ENCODE measurements at regions not wholly inside any gene's neighbourhood (a gene's known extent, or its start where the extent isn't known, plus 50 kb on each side); places are given as distances from the start of the nearest gene placed in this dataset.

DNA sequence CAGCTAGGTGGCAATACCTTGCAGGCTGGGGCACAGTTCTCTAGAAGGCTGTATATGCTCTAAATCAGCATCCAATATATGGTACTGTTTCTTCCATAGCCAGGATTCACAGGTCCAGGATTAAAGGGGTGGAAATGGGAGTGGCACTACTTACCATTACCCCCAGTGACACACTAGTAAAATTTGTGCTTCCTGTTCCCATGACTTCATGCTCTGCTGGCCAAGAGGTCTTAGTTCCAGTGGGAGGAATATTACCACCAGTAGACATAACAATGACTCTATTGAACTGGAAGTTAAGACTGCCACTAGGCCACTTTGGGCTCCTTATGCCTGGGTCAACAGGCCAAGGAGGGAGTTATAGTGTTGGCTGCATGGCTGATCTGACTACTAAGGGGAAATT lies 174.3 kb upstream of the TNFAIP3 start:
- FAIRE-seq (no peak), ATAC-seq (no peak), DNase-seq (ENCODE audit: low read depth, low spot score) (no peak)
- Histone ChIP-seq H3K27me3 (replicated peaks in 1 of 2; ENCODE audit: control insufficient read depth in 2 of 2, insufficient read depth in 2 of 2, low read length in 1 of 2) (no peaks in the 10 kb centered on the region), H3K36me3 (ENCODE audit: control insufficient read depth in 2 of 2, insufficient read depth in 2 of 2, low read length in 1 of 2) (no peaks in the 10 kb centered on the region), H3K4me2 (ENCODE audit: control insufficient read depth, insufficient read depth) (no peak overlapping the region), H3K9ac (ENCODE audit: control insufficient read depth, insufficient read depth, low read length) (no peak overlapping the region), H4K20me1 (ENCODE audit: control insufficient read depth, insufficient read depth) (no peaks in the 10 kb centered on the region), H3K27ac (ENCODE audit: control insufficient read depth, insufficient read depth) (no peak overlapping the region), H3K4me3 (no peak overlapping the region), H2AFZ (ENCODE audit: control insufficient read depth, low read depth, low read length) (no peak overlapping the region), H3K79me2 (ENCODE audit: control insufficient read depth, insufficient read depth, low read length) (no peaks in the 10 kb centered on the region), H3K9me3 (replicated peaks; ENCODE audit: control insufficient read depth, insufficient read depth, low read length) (no peaks in the 10 kb centered on the region), H3K4me1 (ENCODE audit: control insufficient read depth, insufficient read depth, low read length) (peaks cover 4% of the 10 kb centered on the region)
- in situ Hi-C loops (cut with MboI) = no loop called here
- BruUV-seq (replicated peaks) = no TSS peak
- TF ChIP-seq SUZ12 (IDR thresholded peaks at IDR 0.05; ENCODE audit: unreplicated experiment) (no peak), ESRRA (IDR thresholded peaks at IDR 0.05; ENCODE audit: low read length) (no peak), SMAD1 (IDR thresholded peaks at IDR 0.05; ENCODE audit: low read depth, partially characterized antibody) (no peak), IKZF2 (IDR thresholded peaks at IDR 0.05) (no peak), CBX5 (IDR thresholded peaks at IDR 0.05; ENCODE audit: low read depth) (no peak), STAT1 (conservative IDR thresholded peaks at IDR 0.05) (no peak), ZNF24 (IDR thresholded peaks at IDR 0.05) (no peak), ZBED1 (IDR thresholded peaks at IDR 0.05; ENCODE audit: borderline replicate concordance) (no peak), ZZZ3 (IDR thresholded peaks at IDR 0.05; ENCODE audit: control insufficient read depth, insufficient read length, low read depth) (no peak), NR2C2 (IDR thresholded peaks at IDR 0.05; ENCODE audit: borderline replicate concordance, control insufficient read depth, insufficient read length, low read depth) (no peak), EED (IDR thresholded peaks at IDR 0.05; ENCODE audit: low read depth) (no peak), CHD1 (IDR thresholded peaks at IDR 0.05; ENCODE audit: low read depth, low read length) (no peak), RELA (IDR thresholded peaks at IDR 0.05; ENCODE audit: borderline replicate concordance, partially characterized antibody) (no peak), POU2F2 (IDR thresholded peaks at IDR 0.05; ENCODE audit: borderline replicate concordance, low read depth, low read length) (no peak), TCF3 (IDR thresholded peaks at IDR 0.05; ENCODE audit: borderline replicate concordance, insufficient read depth, low read depth, low read length) (no peak), NFXL1 (IDR thresholded peaks at IDR 0.05; ENCODE audit: borderline replicate concordance) (no peak)
- TF ChIP-seq, protein P1, sequence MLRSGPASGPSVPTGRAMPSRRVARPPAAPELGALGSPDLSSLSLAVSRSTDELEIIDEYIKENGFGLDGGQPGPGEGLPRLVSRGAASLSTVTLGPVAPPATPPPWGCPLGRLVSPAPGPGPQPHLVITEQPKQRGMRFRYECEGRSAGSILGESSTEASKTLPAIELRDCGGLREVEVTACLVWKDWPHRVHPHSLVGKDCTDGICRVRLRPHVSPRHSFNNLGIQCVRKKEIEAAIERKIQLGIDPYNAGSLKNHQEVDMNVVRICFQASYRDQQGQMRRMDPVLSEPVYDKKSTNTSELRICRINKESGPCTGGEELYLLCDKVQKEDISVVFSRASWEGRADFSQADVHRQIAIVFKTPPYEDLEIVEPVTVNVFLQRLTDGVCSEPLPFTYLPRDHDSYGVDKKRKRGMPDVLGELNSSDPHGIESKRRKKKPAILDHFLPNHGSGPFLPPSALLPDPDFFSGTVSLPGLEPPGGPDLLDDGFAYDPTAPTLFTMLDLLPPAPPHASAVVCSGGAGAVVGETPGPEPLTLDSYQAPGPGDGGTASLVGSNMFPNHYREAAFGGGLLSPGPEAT (IDR thresholded peaks at IDR 0.05; ENCODE audit: low read depth) = no peak
- TF ChIP-seq, protein P2, sequence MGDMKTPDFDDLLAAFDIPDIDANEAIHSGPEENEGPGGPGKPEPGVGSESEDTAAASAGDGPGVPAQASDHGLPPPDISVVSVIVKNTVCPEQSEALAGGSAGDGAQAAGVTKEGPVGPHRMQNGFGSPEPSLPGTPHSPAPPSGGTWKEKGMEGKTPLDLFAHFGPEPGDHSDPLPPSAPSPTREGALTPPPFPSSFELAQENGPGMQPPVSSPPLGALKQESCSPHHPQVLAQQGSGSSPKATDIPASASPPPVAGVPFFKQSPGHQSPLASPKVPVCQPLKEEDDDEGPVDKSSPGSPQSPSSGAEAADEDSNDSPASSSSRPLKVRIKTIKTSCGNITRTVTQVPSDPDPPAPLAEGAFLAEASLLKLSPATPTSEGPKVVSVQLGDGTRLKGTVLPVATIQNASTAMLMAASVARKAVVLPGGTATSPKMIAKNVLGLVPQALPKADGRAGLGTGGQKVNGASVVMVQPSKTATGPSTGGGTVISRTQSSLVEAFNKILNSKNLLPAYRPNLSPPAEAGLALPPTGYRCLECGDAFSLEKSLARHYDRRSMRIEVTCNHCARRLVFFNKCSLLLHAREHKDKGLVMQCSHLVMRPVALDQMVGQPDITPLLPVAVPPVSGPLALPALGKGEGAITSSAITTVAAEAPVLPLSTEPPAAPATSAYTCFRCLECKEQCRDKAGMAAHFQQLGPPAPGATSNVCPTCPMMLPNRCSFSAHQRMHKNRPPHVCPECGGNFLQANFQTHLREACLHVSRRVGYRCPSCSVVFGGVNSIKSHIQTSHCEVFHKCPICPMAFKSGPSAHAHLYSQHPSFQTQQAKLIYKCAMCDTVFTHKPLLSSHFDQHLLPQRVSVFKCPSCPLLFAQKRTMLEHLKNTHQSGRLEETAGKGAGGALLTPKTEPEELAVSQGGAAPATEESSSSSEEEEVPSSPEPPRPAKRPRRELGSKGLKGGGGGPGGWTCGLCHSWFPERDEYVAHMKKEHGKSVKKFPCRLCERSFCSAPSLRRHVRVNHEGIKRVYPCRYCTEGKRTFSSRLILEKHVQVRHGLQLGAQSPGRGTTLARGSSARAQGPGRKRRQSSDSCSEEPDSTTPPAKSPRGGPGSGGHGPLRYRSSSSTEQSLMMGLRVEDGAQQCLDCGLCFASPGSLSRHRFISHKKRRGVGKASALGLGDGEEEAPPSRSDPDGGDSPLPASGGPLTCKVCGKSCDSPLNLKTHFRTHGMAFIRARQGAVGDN (IDR thresholded peaks at IDR 0.05) = no peak
- TF ChIP-seq, protein P3, sequence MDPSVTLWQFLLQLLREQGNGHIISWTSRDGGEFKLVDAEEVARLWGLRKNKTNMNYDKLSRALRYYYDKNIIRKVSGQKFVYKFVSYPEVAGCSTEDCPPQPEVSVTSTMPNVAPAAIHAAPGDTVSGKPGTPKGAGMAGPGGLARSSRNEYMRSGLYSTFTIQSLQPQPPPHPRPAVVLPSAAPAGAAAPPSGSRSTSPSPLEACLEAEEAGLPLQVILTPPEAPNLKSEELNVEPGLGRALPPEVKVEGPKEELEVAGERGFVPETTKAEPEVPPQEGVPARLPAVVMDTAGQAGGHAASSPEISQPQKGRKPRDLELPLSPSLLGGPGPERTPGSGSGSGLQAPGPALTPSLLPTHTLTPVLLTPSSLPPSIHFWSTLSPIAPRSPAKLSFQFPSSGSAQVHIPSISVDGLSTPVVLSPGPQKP (IDR thresholded peaks at IDR 0.05; ENCODE audit: low read depth, low read length) = no peak
- ChIA-PET RAD21 (ENCODE audit: unreplicated experiment) (interaction anchor here (1.6 to 2.0 kb wide), 3 partner anchors 12 to 33 kb away, joined by 5 to 7 read pairs (median 5); no protein-coding TSS in a partner anchor), SMC1A (ENCODE audit: uncharacterized antibody, unreplicated experiment) (interaction anchor here (0.6 to 10.7 kb wide), 3 partner anchors 29 to 71 kb away, joined by 3 to 236 read pairs (median 4); no protein-coding TSS in a partner anchor), POLR2A (interaction anchor here (1.6 kb wide), 1 partner anchor 24 kb away, joined by 5 read pairs; no protein-coding TSS in a partner anchor), CTCF (interaction anchor here (1.1 kb wide), 1 partner anchor 11 kb away, joined by 4 read pairs; no protein-coding TSS in a partner anchor)
- intact Hi-C loops (cut with micrococcal nuclease; ENCODE audit: unreplicated experiment) = no loop called here
